ENCODE measurements at regions not wholly inside any gene's neighbourhood (a gene's known extent, or its start where the extent isn't known, plus 50 kb on each side); places are given as distances from the start of the nearest gene placed in this dataset.

- TF ChIP-seq, protein P1, sequence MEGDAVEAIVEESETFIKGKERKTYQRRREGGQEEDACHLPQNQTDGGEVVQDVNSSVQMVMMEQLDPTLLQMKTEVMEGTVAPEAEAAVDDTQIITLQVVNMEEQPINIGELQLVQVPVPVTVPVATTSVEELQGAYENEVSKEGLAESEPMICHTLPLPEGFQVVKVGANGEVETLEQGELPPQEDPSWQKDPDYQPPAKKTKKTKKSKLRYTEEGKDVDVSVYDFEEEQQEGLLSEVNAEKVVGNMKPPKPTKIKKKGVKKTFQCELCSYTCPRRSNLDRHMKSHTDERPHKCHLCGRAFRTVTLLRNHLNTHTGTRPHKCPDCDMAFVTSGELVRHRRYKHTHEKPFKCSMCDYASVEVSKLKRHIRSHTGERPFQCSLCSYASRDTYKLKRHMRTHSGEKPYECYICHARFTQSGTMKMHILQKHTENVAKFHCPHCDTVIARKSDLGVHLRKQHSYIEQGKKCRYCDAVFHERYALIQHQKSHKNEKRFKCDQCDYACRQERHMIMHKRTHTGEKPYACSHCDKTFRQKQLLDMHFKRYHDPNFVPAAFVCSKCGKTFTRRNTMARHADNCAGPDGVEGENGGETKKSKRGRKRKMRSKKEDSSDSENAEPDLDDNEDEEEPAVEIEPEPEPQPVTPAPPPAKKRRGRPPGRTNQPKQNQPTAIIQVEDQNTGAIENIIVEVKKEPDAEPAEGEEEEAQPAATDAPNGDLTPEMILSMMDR (IDR thresholded peaks at IDR 0.05; ENCODE audit: borderline replicate concordance, extremely low read depth, low read length, poor library complexity, severe bottlenecking) = no peak
- TF ChIP-seq EZH2 (IDR thresholded peaks at IDR 0.05; ENCODE audit: borderline replicate concordance, low read depth, low read length, severe bottlenecking) = no peak
Measured at GRCh38 chr10:2037246-2037645, 299.9 kb upstream of the ADARB2 start.

Data from DND-41 (cell line).